ENCODE measurements at regions not wholly inside any gene's neighbourhood (a gene's known extent, or its start where the extent isn't known, plus 50 kb on each side); places are given as distances from the start of the nearest gene placed in this dataset.
"Not testable (repeated sequence)": the region's sequence is repeated elsewhere in the genome, so short reads cannot be mapped to it uniquely, and the experiment has no call there.

- no peaks in the 10 kb centered on the region for H3K9me3 ChIP-seq
- TF ChIP-seq CTCF (IDR thresholded peaks at IDR 0.05), result no peak
- no peaks in the 10 kb centered on the region for H3K27me3 ChIP-seq
- intact Hi-C loops (cut with DNase I), result no loop called here
- no peak for ATAC-seq
- no peak overlapping the region for H3K27ac ChIP-seq
- H3K4me1 ChIP-seq, result no peaks in the 10 kb centered on the region
- no peaks in the 10 kb centered on the region for H3K36me3 ChIP-seq
- no peak overlapping the region for H3K4me3 ChIP-seq
- no peak for DNase-seq
Observed at GRCh38 chr5:113760486-113760885, 247.0 kb downstream of the YTHDC2 start.

- intact Hi-C loops (cut with DNase I), result no loop called here
- Histone ChIP-seq H3K27me3 (no peaks in the 10 kb centered on the region), H3K9me3 (no peaks in the 10 kb centered on the region), H3K27ac (no peak overlapping the region), H3K4me1 (no peaks in the 10 kb centered on the region), H3K4me3 (no peak overlapping the region), H3K36me3 (no peaks in the 10 kb centered on the region)
- ATAC-seq, result no peak
- no peak for TF ChIP-seq CTCF (IDR thresholded peaks at IDR 0.05)
- no peak for DNase-seq
Observed at GRCh38 chr5:113761594-113761993, 248.1 kb downstream of the YTHDC2 start.

- Histone ChIP-seq H3K4me1 (no peaks in the 10 kb centered on the region), H3K9me3 (peaks cover 5% of the 10 kb centered on the region), H3K4me3 (no peak overlapping the region), H3K27me3 (no peaks in the 10 kb centered on the region), H3K36me3 (no peaks in the 10 kb centered on the region), H3K27ac (no peak overlapping the region)
- no peak for DNase-seq
- ATAC-seq, result no peak
- TF ChIP-seq CTCF (IDR thresholded peaks at IDR 0.05), result no peak
- intact Hi-C loops (cut with DNase I), result no loop called here
Observed at GRCh38 chr5:113764382-113764781, 250.9 kb downstream of the YTHDC2 start.

- H3K9me3 ChIP-seq; H3K4me1 ChIP-seq; ATAC-seq; H3K36me3 ChIP-seq; H3K4me3 ChIP-seq; H3K27me3 ChIP-seq; intact Hi-C loops (cut with DNase I); H3K27ac ChIP-seq; DNase-seq: not testable (repeated sequence)
Observed at GRCh38 chr5:113766827-113767226, 253.3 kb downstream of the YTHDC2 start.

- no peak for TF ChIP-seq CTCF (IDR thresholded peaks at IDR 0.05)
- intact Hi-C loops (cut with DNase I), result no loop called here
- H3K27me3 ChIP-seq, result no peaks in the 10 kb centered on the region
- H3K4me3 ChIP-seq, result no peak overlapping the region
- ATAC-seq (no peak), DNase-seq (no peak)
- no peak overlapping the region for H3K27ac ChIP-seq
- no peaks in the 10 kb centered on the region for H3K4me1 ChIP-seq
- no peaks in the 10 kb centered on the region for H3K36me3 ChIP-seq
- H3K9me3 ChIP-seq, result peaks cover 5% of the 10 kb centered on the region
Observed at GRCh38 chr5:113770648-113771047, 257.2 kb downstream of the YTHDC2 start.

GRCh38 chr5:113771483-113771882, 258.0 kb downstream of the YTHDC2 start:
- Histone ChIP-seq H3K27ac (no peak overlapping the region), H3K27me3 (no peaks in the 10 kb centered on the region), H3K9me3 (peaks cover 5% of the 10 kb centered on the region), H3K4me3 (no peak overlapping the region), H3K36me3 (no peaks in the 10 kb centered on the region), H3K4me1 (no peaks in the 10 kb centered on the region)
- DNase-seq, result no peak
- no peak for TF ChIP-seq CTCF (IDR thresholded peaks at IDR 0.05)
- no peak for ATAC-seq
- intact Hi-C loops (cut with DNase I), result no loop called here
